H1 (cell line): ENCODE measurements at regions not wholly inside any gene's neighbourhood (a gene's known extent, or its start where the extent isn't known, plus 50 kb on each side); places are given as distances from the start of the nearest gene placed in this dataset.

Experiments used
- ASH2L ChIP-seq: fragments of 200-600, 300-600 bp; sonication (generic); IDR thresholded peaks from one replicate; pipeline ENCODE4 v1.7.1; 2017; ENCODE audit warnings: low read length
- CHD2 ChIP-seq: IDR thresholded peaks from 2 replicates; pipeline ENCODE4 v1.6.1; 2012; ENCODE audit warnings: low read length, improper control_type of control experiment
- EGR1 ChIP-seq: IDR thresholded peaks from 2 replicates; pipeline ENCODE4 v1.6.1; 2011; ENCODE audit warnings: low read depth, low read length, borderline replicate concordance
- JUN ChIP-seq: IDR thresholded peaks from 2 replicates; pipeline ENCODE4 v1.6.1; 2011; ENCODE audit warnings: low read depth, mild to moderate bottlenecking, improper control_type of control experiment, low read length
- PHF8 ChIP-seq: fragments of 200-600 bp; sonication (generic); conservative IDR thresholded peaks from 2 replicates; pipeline ENCODE4 v1.7.1; 2012; ENCODE audit warnings: low read depth, mild to moderate bottlenecking, inconsistent platforms, low read length, moderate library complexity
- RXRA ChIP-seq: IDR thresholded peaks from 2 replicates; pipeline ENCODE4 v1.6.1; 2011; ENCODE audit warnings: low read depth, mild to moderate bottlenecking, low read length, moderate library complexity; ENCODE audit not compliant: insufficient read depth

- TF ChIP-seq JUN = no peak
- no peak for TF ChIP-seq ASH2L
- no peak for TF ChIP-seq EGR1
- no peak for TF ChIP-seq RXRA
- TF ChIP-seq CHD2 = no peak
- no peak for TF ChIP-seq PHF8
Measured at GRCh38 chr10:8489823-8490222, 435.3 kb downstream of the GATA3 start (continued).
